ENCODE measurements at regions not wholly inside any gene's neighbourhood (a gene's known extent, or its start where the extent isn't known, plus 50 kb on each side); places are given as distances from the start of the nearest gene placed in this dataset.

DNA sequence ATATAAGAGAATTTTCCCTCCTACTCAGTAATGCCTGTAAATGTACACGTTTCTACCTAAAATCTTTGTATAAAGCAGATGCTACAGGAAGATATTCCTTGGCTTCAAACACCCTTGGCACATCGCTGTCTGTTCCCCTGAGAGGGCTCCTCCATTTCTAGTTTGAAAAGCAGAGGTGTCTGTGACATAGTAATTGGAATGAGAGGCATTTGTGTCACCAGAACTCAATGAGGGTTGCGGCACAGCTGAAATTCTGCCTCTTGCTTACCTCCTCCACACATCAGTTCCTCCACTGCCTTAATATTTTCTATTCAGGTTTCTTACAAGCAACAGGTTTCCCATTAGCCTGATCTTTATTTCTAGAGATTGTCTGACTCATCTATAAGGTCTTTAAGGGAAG is 359.9 kb upstream of the DCC start (continued):
- no peak for TF ChIP-seq FOSL2 (IDR thresholded peaks at IDR 0.05; ENCODE audit: borderline replicate concordance, low read depth)

DNA sequence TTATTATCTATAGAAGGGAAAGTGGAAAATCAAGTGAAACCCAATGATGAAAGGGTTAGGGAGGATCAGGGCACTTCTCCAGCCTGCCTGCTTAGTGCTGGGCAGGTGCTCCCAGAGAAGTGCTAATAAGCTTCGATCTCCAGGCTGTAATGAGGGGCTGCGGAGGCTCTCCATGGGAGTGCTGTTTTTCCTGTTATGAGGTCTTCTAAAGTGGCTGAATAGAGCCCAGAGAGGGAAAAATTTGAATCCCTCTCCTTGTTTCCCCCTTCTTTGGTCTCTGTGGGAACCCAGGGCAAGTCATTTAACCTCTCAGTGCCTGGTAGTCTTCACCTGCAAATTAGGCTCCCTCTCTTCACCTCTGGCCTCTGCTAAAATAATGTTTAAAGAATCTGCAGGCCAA is 351.7 kb upstream of the DCC start:
- no peaks in the 10 kb centered on the region for H3K9me3 ChIP-seq
- ChIA-PET CTCF (no interaction called here), POLR2A (no interaction called here)
- H3K36me3 ChIP-seq (replicated peaks in 1 of 2; ENCODE audit: control insufficient read depth in 1 of 2, insufficient read depth in 2 of 2, low read length in 1 of 2) = no peaks in the 10 kb centered on the region
- no peak for TF ChIP-seq POLR2AphosphoS5 (IDR thresholded peaks at IDR 0.05; ENCODE audit: low read depth, low read length)
- no peak for TF ChIP-seq JUND (IDR thresholded peaks at IDR 0.05)
- no peak for TF ChIP-seq EZH2phosphoT487 (IDR thresholded peaks at IDR 0.05; ENCODE audit: borderline replicate concordance, low read depth)
- no peak for TF ChIP-seq MEF2A (IDR thresholded peaks at IDR 0.05; ENCODE audit: borderline replicate concordance, low read depth)
- no peak for TF ChIP-seq CHD2 (IDR thresholded peaks at IDR 0.05; ENCODE audit: low read length, partially characterized antibody)
- no peak for TF ChIP-seq TAF1 (IDR thresholded peaks at IDR 0.05; ENCODE audit: borderline replicate concordance, low read depth, low read length)
- no peak for TF ChIP-seq USF1 (IDR thresholded peaks at IDR 0.05; ENCODE audit: borderline replicate concordance, low read depth)
- TF ChIP-seq, protein P1, sequence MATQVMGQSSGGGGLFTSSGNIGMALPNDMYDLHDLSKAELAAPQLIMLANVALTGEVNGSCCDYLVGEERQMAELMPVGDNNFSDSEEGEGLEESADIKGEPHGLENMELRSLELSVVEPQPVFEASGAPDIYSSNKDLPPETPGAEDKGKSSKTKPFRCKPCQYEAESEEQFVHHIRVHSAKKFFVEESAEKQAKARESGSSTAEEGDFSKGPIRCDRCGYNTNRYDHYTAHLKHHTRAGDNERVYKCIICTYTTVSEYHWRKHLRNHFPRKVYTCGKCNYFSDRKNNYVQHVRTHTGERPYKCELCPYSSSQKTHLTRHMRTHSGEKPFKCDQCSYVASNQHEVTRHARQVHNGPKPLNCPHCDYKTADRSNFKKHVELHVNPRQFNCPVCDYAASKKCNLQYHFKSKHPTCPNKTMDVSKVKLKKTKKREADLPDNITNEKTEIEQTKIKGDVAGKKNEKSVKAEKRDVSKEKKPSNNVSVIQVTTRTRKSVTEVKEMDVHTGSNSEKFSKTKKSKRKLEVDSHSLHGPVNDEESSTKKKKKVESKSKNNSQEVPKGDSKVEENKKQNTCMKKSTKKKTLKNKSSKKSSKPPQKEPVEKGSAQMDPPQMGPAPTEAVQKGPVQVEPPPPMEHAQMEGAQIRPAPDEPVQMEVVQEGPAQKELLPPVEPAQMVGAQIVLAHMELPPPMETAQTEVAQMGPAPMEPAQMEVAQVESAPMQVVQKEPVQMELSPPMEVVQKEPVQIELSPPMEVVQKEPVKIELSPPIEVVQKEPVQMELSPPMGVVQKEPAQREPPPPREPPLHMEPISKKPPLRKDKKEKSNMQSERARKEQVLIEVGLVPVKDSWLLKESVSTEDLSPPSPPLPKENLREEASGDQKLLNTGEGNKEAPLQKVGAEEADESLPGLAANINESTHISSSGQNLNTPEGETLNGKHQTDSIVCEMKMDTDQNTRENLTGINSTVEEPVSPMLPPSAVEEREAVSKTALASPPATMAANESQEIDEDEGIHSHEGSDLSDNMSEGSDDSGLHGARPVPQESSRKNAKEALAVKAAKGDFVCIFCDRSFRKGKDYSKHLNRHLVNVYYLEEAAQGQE (IDR thresholded peaks at IDR 0.05; ENCODE audit: low read depth, low read length) = no peak
- TF ChIP-seq, protein P2, sequence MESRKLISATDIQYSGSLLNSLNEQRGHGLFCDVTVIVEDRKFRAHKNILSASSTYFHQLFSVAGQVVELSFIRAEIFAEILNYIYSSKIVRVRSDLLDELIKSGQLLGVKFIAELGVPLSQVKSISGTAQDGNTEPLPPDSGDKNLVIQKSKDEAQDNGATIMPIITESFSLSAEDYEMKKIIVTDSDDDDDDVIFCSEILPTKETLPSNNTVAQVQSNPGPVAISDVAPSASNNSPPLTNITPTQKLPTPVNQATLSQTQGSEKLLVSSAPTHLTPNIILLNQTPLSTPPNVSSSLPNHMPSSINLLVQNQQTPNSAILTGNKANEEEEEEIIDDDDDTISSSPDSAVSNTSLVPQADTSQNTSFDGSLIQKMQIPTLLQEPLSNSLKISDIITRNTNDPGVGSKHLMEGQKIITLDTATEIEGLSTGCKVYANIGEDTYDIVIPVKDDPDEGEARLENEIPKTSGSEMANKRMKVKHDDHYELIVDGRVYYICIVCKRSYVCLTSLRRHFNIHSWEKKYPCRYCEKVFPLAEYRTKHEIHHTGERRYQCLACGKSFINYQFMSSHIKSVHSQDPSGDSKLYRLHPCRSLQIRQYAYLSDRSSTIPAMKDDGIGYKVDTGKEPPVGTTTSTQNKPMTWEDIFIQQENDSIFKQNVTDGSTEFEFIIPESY (IDR thresholded peaks at IDR 0.05; ENCODE audit: borderline replicate concordance, low read depth) = no peak
- no peak for TF ChIP-seq EP300 (IDR thresholded peaks at IDR 0.05; ENCODE audit: borderline replicate concordance in 1 of 2, low read depth in 1 of 2, low read length in 1 of 2)
- TF ChIP-seq ELF1 (IDR thresholded peaks at IDR 0.05) = no peak
- TF ChIP-seq NFIC (IDR thresholded peaks at IDR 0.05; ENCODE audit: borderline replicate concordance) = no peak
- TF ChIP-seq, protein P3, sequence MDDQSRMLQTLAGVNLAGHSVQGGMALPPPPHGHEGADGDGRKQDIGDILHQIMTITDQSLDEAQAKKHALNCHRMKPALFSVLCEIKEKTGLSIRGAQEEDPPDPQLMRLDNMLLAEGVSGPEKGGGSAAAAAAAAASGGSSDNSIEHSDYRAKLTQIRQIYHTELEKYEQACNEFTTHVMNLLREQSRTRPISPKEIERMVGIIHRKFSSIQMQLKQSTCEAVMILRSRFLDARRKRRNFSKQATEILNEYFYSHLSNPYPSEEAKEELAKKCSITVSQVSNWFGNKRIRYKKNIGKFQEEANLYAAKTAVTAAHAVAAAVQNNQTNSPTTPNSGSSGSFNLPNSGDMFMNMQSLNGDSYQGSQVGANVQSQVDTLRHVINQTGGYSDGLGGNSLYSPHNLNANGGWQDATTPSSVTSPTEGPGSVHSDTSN (IDR thresholded peaks at IDR 0.05) = no peak
- TF ChIP-seq, protein P4, sequence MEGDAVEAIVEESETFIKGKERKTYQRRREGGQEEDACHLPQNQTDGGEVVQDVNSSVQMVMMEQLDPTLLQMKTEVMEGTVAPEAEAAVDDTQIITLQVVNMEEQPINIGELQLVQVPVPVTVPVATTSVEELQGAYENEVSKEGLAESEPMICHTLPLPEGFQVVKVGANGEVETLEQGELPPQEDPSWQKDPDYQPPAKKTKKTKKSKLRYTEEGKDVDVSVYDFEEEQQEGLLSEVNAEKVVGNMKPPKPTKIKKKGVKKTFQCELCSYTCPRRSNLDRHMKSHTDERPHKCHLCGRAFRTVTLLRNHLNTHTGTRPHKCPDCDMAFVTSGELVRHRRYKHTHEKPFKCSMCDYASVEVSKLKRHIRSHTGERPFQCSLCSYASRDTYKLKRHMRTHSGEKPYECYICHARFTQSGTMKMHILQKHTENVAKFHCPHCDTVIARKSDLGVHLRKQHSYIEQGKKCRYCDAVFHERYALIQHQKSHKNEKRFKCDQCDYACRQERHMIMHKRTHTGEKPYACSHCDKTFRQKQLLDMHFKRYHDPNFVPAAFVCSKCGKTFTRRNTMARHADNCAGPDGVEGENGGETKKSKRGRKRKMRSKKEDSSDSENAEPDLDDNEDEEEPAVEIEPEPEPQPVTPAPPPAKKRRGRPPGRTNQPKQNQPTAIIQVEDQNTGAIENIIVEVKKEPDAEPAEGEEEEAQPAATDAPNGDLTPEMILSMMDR (IDR thresholded peaks at IDR 0.05) = no peak
- TF ChIP-seq RXRA (IDR thresholded peaks at IDR 0.05; ENCODE audit: borderline replicate concordance, low read depth) = no peak
- TF ChIP-seq SIN3A (IDR thresholded peaks at IDR 0.05; ENCODE audit: borderline replicate concordance, low read depth, low read length) = no peak
- no peak for TF ChIP-seq GABPA (IDR thresholded peaks at IDR 0.05; ENCODE audit: low read depth)
- TF ChIP-seq MXI1 (IDR thresholded peaks at IDR 0.05; ENCODE audit: low read depth, low read length) = no peak
- TF ChIP-seq RCOR1 (IDR thresholded peaks at IDR 0.05; ENCODE audit: low read length) = no peak
- no peaks in the 10 kb centered on the region for H3K79me2 ChIP-seq (ENCODE audit: insufficient read depth)
- no peaks in the 10 kb centered on the region for H3K4me1 ChIP-seq (ENCODE audit: control insufficient read depth in 1 of 2, insufficient read depth in 2 of 2, low read depth in 1 of 2, low read length in 1 of 2)
- H3K27ac ChIP-seq (ENCODE audit: low read depth in 2 of 2, low read length in 1 of 2) = no peak overlapping the region
- no peak for DNase-seq
- no peaks in the 10 kb centered on the region for H4K20me1 ChIP-seq (ENCODE audit: insufficient read depth)
- no peak overlapping the region for H3K4me3 ChIP-seq (ENCODE audit: low read depth in 2 of 2, low read length in 1 of 2)
- no peaks in the 10 kb centered on the region for H3K9me2 ChIP-seq
- no peak overlapping the region for H2AFZ ChIP-seq (ENCODE audit: low read depth)
- H3K4me2 ChIP-seq = no peak overlapping the region
- WGBS (ENCODE audit: low lambda C conversion rate) = 30% methylated on average over 2 of the region's 2 CpGs
- H3K27me3 ChIP-seq (ENCODE audit: insufficient read depth) = no peaks in the 10 kb centered on the region
- H3F3A ChIP-seq (replicated peaks; ENCODE audit: insufficient read depth) = no peaks in the 10 kb centered on the region
- no peak overlapping the region for H3K9ac ChIP-seq

Measured in SK-N-SH (cell line).